ENCODE measurements at regions not wholly inside any gene's neighbourhood (a gene's known extent, or its start where the extent isn't known, plus 50 kb on each side); places are given as distances from the start of the nearest gene placed in this dataset.

DNA sequence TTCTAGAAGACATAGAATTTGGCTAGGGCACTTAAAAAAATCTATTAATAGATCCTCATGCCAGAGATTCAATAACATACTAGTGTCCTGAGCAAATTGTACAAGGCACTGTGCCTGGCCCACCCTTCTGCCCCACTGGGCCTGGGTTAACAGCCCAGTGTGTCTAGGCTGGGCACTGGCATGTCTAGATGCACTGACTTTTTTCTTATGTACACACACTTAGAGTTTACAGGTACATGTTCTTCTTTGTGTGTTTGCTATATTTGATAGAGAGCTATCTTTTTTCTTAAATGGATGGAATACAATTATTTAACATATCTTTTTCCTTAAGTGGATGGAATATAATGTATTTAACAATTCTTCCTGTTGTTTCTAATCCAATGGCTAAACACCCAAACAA is 241.5 kb downstream of the AUH start:
- intact Hi-C loops (cut with DNase I) = no loop called here
- Histone ChIP-seq H3K4me1 (peaks cover 17 to 37% of the 10 kb centered on the region in 2 donors), H3K27me3 (no peaks in the 10 kb centered on the region), H3K27ac (no peak overlapping the region), H3K4me3 (replicated peaks in 1 of 3) (no peak overlapping the region), H3K9me3 (no peaks in the 10 kb centered on the region), H3K36me3 (no peaks in the 10 kb centered on the region)
- TF ChIP-seq, protein P1, sequence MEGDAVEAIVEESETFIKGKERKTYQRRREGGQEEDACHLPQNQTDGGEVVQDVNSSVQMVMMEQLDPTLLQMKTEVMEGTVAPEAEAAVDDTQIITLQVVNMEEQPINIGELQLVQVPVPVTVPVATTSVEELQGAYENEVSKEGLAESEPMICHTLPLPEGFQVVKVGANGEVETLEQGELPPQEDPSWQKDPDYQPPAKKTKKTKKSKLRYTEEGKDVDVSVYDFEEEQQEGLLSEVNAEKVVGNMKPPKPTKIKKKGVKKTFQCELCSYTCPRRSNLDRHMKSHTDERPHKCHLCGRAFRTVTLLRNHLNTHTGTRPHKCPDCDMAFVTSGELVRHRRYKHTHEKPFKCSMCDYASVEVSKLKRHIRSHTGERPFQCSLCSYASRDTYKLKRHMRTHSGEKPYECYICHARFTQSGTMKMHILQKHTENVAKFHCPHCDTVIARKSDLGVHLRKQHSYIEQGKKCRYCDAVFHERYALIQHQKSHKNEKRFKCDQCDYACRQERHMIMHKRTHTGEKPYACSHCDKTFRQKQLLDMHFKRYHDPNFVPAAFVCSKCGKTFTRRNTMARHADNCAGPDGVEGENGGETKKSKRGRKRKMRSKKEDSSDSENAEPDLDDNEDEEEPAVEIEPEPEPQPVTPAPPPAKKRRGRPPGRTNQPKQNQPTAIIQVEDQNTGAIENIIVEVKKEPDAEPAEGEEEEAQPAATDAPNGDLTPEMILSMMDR (IDR thresholded peaks at IDR 0.05) = no peak
- no peak for TF ChIP-seq POLR2A (IDR thresholded peaks at IDR 0.05)
- no peak for DNase-seq

DNA sequence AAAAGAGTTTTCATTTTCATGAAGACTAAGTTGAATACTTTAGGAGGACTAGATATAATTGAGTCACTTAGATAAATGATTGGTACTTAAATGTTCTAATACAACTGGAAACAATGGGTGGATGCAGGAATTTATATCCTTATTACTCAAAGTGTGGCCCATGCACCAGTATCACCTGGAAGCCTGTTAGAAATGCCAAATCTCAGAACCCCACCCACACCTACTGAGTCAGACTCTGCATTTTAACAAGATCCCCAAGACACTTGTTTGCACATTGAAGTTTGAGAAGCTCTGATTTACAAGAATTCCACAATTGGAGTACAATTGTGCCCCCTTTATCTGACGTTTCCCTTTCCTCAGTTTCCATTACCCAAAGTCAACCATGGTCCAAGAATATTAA is 239.0 kb downstream of the AUH start:
- TF ChIP-seq, protein P1 (IDR thresholded peaks at IDR 0.05) = no peak
- no peak for TF ChIP-seq POLR2A (IDR thresholded peaks at IDR 0.05)
- H3K36me3 ChIP-seq = no peaks in the 10 kb centered on the region
- peaks cover 15 to 22% of the 10 kb centered on the region in 2 donors for H3K4me1 ChIP-seq
- DNase-seq = no peak
- H3K27me3 ChIP-seq = no peaks in the 10 kb centered on the region
- no peaks in the 10 kb centered on the region for H3K9me3 ChIP-seq
- H3K27ac ChIP-seq = no peak overlapping the region
- WGBS, 2 donors = 83 to 88% methylated on average over 1 of the region's 1 CpG
- intact Hi-C loops (cut with DNase I) = no loop called here
- H3K4me3 ChIP-seq (replicated peaks in 1 of 3) = no peak overlapping the region

DNA sequence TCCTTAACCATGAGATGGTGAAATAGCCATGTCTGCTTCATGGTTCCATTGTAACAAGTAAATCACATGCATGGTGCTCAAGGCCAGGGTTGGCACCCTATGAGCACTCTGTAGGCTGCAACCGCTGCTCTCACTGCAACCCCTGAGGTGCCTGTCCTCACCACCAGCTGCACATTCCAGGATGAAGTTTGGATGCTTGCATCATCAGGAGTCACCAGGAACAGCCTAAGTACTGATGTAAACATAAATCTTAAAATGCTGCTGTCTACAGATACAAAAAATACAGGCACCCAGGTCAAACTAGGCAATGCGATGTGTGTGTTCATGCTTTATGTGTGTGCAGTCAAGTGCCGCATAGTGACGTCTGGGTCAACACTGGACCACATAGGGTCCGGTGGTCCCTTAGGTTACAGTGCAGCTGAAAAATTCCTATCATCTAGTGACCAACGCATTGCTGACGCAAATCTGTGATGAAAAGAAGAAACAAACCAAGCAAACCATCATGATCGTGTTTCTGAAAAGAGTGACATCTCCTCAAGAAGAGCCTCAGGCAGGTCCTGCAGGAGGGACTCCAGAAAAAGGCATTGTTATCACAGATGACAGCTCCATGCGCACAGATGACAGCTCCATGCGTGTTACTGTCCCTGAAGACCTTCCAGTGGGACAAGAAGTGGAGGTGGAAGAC is 234.8 kb downstream of the AUH start:
- Histone ChIP-seq H3K9me3 (no peaks in the 10 kb centered on the region), H3K4me3 (replicated peaks in 1 of 3) (no peak overlapping the region), H3K4me1 (no peaks in the 10 kb centered on the region), H3K36me3 (no peaks in the 10 kb centered on the region), H3K27me3 (no peaks in the 10 kb centered on the region), H3K27ac (no peak overlapping the region)
- 92 to 96% methylated on average over 9 to 10 of the region's 10 CpGs for WGBS, 2 donors
- intact Hi-C loops (cut with DNase I) = no loop called here
- TF ChIP-seq, protein P1 (IDR thresholded peaks at IDR 0.05) = no peak
- DNase-seq = no peak

DNA sequence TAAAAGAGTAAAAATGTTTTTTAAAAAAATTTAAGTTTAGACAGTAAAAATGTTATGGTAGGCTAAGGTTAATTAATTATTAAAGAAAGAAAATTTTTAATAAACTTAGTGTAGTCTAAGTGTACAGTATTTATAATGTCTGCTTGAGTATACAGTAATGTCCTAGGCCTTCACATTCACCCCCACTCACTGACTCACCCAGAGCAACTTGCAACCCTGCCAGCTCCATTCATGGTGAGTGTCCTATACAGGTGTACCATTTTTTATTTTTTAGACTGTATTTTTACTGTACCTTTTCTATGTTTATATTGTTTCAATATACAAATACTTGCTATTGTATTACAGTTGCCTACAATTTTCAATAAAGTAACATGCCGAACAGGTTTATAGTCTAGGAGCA is 234.1 kb downstream of the AUH start:
- Histone ChIP-seq H3K4me1 (no peaks in the 10 kb centered on the region), H3K27ac (no peak overlapping the region), H3K9me3 (no peaks in the 10 kb centered on the region), H3K36me3 (no peaks in the 10 kb centered on the region), H3K4me3 (replicated peaks in 1 of 3) (no peak overlapping the region), H3K27me3 (no peaks in the 10 kb centered on the region)
- TF ChIP-seq POLR2A (IDR thresholded peaks at IDR 0.05) = no peak
- TF ChIP-seq, protein P1 (IDR thresholded peaks at IDR 0.05) = no peak
- WGBS, 2 donors = 98 to 100% methylated on average over 1 of the region's 1 CpG
- no peak for DNase-seq
- intact Hi-C loops (cut with DNase I) = no loop called here

DNA sequence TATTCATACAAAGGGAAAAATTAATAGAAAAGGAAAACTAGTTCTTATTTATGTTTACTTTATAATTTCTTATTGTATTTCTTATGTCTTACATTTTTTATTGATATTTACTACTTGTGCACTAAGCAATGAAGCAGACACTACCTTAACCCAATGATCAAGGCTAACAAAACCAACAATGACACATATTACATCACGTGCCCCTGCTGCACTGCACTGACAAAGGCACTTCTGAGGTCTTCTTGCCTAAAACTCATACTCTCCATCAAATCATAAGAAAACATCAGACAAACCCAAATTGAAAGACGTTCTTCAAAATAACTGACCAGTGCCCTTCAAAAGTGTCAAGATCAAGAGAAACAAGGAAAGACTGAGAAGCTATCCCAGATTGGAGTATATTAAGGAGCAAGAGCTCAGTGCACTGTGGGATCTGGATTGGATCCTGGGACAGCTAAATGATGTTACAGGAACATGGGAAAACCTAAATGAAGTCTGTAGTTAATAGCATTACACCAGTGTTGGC is 230.9 kb downstream of the AUH start:
- no peaks in the 10 kb centered on the region for H3K4me1 ChIP-seq
- H3K27me3 ChIP-seq = no peaks in the 10 kb centered on the region
- H3K9me3 ChIP-seq = no peaks in the 10 kb centered on the region
- no peak overlapping the region for H3K27ac ChIP-seq
- no peaks in the 10 kb centered on the region for H3K36me3 ChIP-seq
- no peak for DNase-seq
- WGBS, 2 donors = 72 to 74% methylated on average over 2 of the region's 2 CpGs
- no peak overlapping the region for H3K4me3 ChIP-seq (replicated peaks in 1 of 3)
- intact Hi-C loops (cut with DNase I) = no loop called here
- TF ChIP-seq, protein P1 (IDR thresholded peaks at IDR 0.05) = no peak
- no peak for TF ChIP-seq POLR2A (IDR thresholded peaks at IDR 0.05)
